HS-27A (cell line): ENCODE measurements at regions not wholly inside any gene's neighbourhood (a gene's known extent, or its start where the extent isn't known, plus 50 kb on each side); places are given as distances from the start of the nearest gene placed in this dataset.

Experiments
- DNase-seq: peaks from one replicate; pipeline ENCODE4 v3.0.0-alpha.2; 2012; ENCODE audit warnings: low read depth, missing footprints

GRCh38 chr3:35849496-35849895 lies 210.2 kb downstream of the ARPP21 start:
- DNase-seq = no peak

- DNase-seq = no peak
Measured at GRCh38 chr3:35849963-35850362, 210.6 kb downstream of the ARPP21 start.

- no peak for DNase-seq
Measured at GRCh38 chr3:35857004-35857403, 217.7 kb downstream of the ARPP21 start.

- no peak for DNase-seq
Measured at GRCh38 chr3:35862057-35862456, 222.7 kb downstream of the ARPP21 start.

GRCh38 chr3:35864871-35865270 lies 225.5 kb downstream of the ARPP21 start:
- DNase-seq = no peak

GRCh38 chr3:35867791-35868190 lies 228.5 kb downstream of the ARPP21 start:
- no peak for DNase-seq

- no peak for DNase-seq
Measured at GRCh38 chr3:35871009-35871408, 231.7 kb downstream of the ARPP21 start.

GRCh38 chr3:35883929-35884328 lies 244.6 kb downstream of the ARPP21 start:
- DNase-seq = no peak

GRCh38 chr3:35894735-35895134 lies 255.4 kb downstream of the ARPP21 start:
- DNase-seq = no peak

- no peak for DNase-seq
Measured at GRCh38 chr3:35899245-35899644, 259.9 kb downstream of the ARPP21 start.

GRCh38 chr3:35900079-35900478 lies 260.8 kb downstream of the ARPP21 start:
- no peak for DNase-seq

- peak; percentile 43 for DNase-seq
Measured at GRCh38 chr3:35908366-35909232, 269.3 kb downstream of the ARPP21 start.

GRCh38 chr3:35919160-35919559 lies 279.8 kb downstream of the ARPP21 start:
- no peak for DNase-seq

- no peak for DNase-seq
Measured at GRCh38 chr3:35921718-35922117, 282.4 kb downstream of the ARPP21 start.

GRCh38 chr3:35924070-35924469 lies 284.7 kb downstream of the ARPP21 start:
- peak; percentile 9 for DNase-seq

GRCh38 chr3:35927441-35927840 lies 288.1 kb downstream of the ARPP21 start:
- no peak for DNase-seq

- DNase-seq = peak; percentile 48
Measured at GRCh38 chr3:35929158-35929557, 289.8 kb downstream of the ARPP21 start.

- no peak for DNase-seq
Measured at GRCh38 chr3:35931867-35932266, 292.5 kb downstream of the ARPP21 start.

- peak; percentile 46 for DNase-seq
Measured at GRCh38 chr3:35932995-35933394, 293.7 kb downstream of the ARPP21 start.

GRCh38 chr3:35936571-35936970 lies 297.2 kb downstream of the ARPP21 start:
- DNase-seq = no peak

- DNase-seq = no peak
Measured at GRCh38 chr3:35944926-35945710, 305.8 kb downstream of the ARPP21 start.

GRCh38 chr3:35946121-35946853 lies 307.0 kb downstream of the ARPP21 start:
- DNase-seq = peak; percentile 11
